Prostate gland (tissue), 2 donors: ENCODE measurements at regions not wholly inside any gene's neighbourhood (a gene's known extent, or its start where the extent isn't known, plus 50 kb on each side); places are given as distances from the start of the nearest gene placed in this dataset.
"Not testable (repeated sequence)": the region's sequence is repeated elsewhere in the genome, so short reads cannot be mapped to it uniquely, and the experiment has no call there.

ENCODE experiments used
- DNase-seq: peaks from one replicate; pipeline ENCODE4 v3.0.0-alpha.2; 2019; ENCODE audit warnings: low spot score
- H3K27ac ChIP-seq, 2 donors: fragments of 200-600 bp; sonication (generic); 2 replicates each; pipeline ENCODE4 v1.5.1; 2017 to 2019
- H3K27me3 ChIP-seq: fragments of 200-600 bp; sonication (generic); replicated peaks from 2 replicates; pipeline ENCODE4 v1.5.1; 2019; ENCODE audit not compliant: insufficient read depth
- H3K36me3 ChIP-seq, 2 donors: fragments of 200-600 bp; sonication (generic); 1 replicate in 1 of 2; 2 replicates in 1 of 2; pipeline versions ENCODE4 v1.5.1 to v1.8.1; 2017 to 2019
- H3K4me1 ChIP-seq: fragments of 200-600 bp; sonication (generic); replicated peaks from 2 replicates; pipeline ENCODE4 v1.5.1; 2019
- H3K4me3 ChIP-seq, 2 donors: fragments of 200-600 bp; sonication (generic); 2 replicates each; pipeline ENCODE4 v1.5.1; 2017 to 2019
- H3K9me3 ChIP-seq: fragments of 200-600 bp; sonication (generic); 2 replicates; pipeline ENCODE4 v1.5.1; 2017
- CTCF ChIP-seq, 4 experiments: fragments of 200-600 bp in 2 of 4; fragments of 450-650 bp in 2 of 4; sonication (generic) in 2 of 4; IDR thresholded peaks; 1 replicate in 3 of 4; 2 replicates in 1 of 4; pipeline ENCODE4 v1.5.1; 2016 to 2019; ENCODE audit warnings: antibody characterized with exemption in 4 of 4, mild to moderate bottlenecking in 2 of 4, moderate library complexity in 2 of 4
- POLR2A ChIP-seq: fragments of 450-650 bp; IDR thresholded peaks from one replicate; pipeline ENCODE4 v1.6.1; 2016; ENCODE audit warnings: antibody characterized with exemption, mild to moderate bottlenecking
- POLR2AphosphoS5 ChIP-seq: sonication (generic); formaldehyde crosslinking; IDR thresholded peaks from one replicate; pipeline ENCODE4 v1.6.1; 2017; ENCODE audit warnings: antibody characterized with exemption
- WGBS: methylation state at CpG from one replicate; pipeline ENCODE4 v1.1.5; 2018; 5-methylcytosine and 5-hydroxymethylcytosine counted together
- intact Hi-C: fragments of 100-400 bp; cut with DNase I; formaldehyde crosslinking; loops from one replicate; pipeline ENCODE4 v1.14.2; 2022

DNA sequence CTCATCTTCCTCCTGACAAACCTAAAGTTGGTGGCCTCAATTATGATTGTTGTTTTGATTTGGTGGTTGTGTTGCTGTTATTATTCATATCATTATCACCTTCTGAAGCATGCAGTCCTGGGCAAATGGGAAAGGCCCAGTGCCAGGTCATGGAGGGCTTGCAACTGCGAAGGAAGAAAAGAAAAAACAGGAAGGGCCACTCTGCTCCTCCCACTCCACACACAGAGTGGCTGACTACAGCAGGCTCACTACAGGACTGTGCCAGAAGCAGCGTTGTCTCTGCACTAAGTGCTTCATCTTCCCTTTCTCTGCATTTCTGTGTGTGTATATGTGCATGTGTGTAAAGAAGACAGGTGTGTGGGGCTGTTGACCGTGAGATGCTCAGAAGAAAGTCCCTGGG, 231.9 kb downstream of the ANKRD30B start:
- DNase-seq = no peak
- Histone ChIP-seq H3K27me3 (no peaks in the 10 kb centered on the region), H3K4me3 (no peak overlapping the region), H3K27ac (no peak overlapping the region), H3K36me3 (no peaks in the 10 kb centered on the region), H3K9me3 (no peaks in the 10 kb centered on the region), H3K4me1 (no peaks in the 10 kb centered on the region)
- TF ChIP-seq CTCF (IDR thresholded peaks at IDR 0.05) = no peak
- TF ChIP-seq POLR2A = no peak
- TF ChIP-seq POLR2AphosphoS5 = no peak
- intact Hi-C loops = no loop called here
- WGBS = 73% methylated on average over 3 of the region's 3 CpGs

GRCh38 chr18:14984531-14984930, 236.6 kb downstream of the ANKRD30B start:
- H3K4me1 ChIP-seq, H3K9me3 ChIP-seq, H3K27me3 ChIP-seq, H3K36me3 ChIP-seq, DNase-seq, H3K4me3 ChIP-seq, H3K27ac ChIP-seq, intact Hi-C loops: not testable (repeated sequence)
- 83% methylated on average over 2 of the region's 2 CpGs for WGBS

DNA sequence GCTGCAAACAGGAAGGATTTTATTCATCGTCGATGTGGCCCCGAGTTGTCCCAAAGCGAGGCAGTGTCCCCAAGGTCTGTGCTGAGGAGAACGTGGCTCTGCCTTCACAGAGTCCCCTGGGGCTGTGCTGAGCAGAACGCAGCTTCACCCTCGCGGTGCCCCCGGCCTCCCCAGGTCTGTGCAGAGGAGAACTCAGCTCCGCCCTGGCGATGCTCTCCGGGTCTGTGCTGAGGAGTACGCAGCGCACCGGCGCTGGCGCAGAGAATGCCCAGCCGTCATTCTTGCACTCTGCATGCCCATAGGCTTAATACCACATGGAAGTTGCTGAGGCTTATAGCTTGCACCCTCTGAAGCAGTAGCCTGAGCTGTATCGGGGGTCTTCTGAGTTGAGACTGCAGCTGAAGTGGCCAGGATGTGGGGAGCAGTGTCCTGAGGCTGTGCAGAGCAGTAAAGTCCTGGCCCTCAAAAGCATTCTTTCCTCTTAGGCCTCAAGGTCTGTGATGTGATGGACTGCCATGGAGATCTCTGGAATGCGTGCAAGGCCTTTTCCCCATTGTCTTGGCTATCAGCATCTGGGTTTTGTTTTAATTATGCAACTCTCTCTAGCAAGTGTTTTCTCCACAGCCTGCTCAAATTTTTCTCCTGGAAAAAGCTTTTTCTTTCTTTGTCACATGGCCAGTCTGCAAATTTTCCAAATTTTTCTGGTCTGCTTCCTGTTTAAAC, 237.5 kb downstream of the ANKRD30B start:
- WGBS = 93% methylated on average over 20 of the region's 20 CpGs
- H3K4me3 ChIP-seq, intact Hi-C loops, H3K27me3 ChIP-seq, H3K27ac ChIP-seq, H3K36me3 ChIP-seq, DNase-seq, H3K9me3 ChIP-seq, H3K4me1 ChIP-seq: not testable (repeated sequence)

DNA sequence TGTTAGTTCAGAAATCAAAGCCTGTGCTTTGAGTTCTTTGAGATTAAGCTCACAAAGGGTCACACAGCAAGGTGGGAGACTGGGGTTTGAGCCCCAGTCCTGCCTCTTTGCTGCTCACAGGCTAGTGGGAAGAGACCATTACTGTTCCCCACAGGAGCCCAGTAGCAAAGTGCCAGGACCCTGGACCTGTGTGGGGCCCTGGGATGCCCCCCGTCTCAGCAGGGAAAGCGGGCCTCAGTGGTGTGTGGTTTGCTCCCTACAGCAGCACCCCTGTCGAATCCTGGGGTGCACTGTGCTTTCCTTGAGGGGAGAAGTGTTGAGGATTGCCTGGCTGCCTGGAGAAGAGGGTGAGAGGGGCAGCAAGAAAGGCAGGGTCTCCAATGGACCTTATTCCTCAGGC, 239.4 kb downstream of the ANKRD30B start:
- H3K27me3 ChIP-seq, H3K4me3 ChIP-seq, intact Hi-C loops, H3K9me3 ChIP-seq, DNase-seq, H3K36me3 ChIP-seq, H3K4me1 ChIP-seq, H3K27ac ChIP-seq: not testable (repeated sequence)
- WGBS = 92% methylated on average over 3 of the region's 3 CpGs

- H3K27me3 ChIP-seq, H3K9me3 ChIP-seq, H3K4me1 ChIP-seq, H3K27ac ChIP-seq, H3K36me3 ChIP-seq, H3K4me3 ChIP-seq, DNase-seq, intact Hi-C loops: not testable (repeated sequence)
- WGBS = 76% methylated on average over 8 of the region's 8 CpGs
These were observed 240.2 kb downstream of the ANKRD30B start for GRCh38 chr18:14987960-14988710.

GRCh38 chr18:14989569-14989968, 241.6 kb downstream of the ANKRD30B start:
- DNase-seq, intact Hi-C loops, H3K36me3 ChIP-seq, H3K27me3 ChIP-seq, H3K4me3 ChIP-seq, H3K4me1 ChIP-seq, H3K9me3 ChIP-seq, H3K27ac ChIP-seq: not testable (repeated sequence)
- WGBS = 53% methylated on average over 3 of the region's 3 CpGs

GRCh38 chr18:14991934-14992445, 244.0 kb downstream of the ANKRD30B start:
- H3K9me3 ChIP-seq, H3K27me3 ChIP-seq, H3K4me3 ChIP-seq, H3K27ac ChIP-seq, intact Hi-C loops, H3K4me1 ChIP-seq, DNase-seq, H3K36me3 ChIP-seq: not testable (repeated sequence)
- 88% methylated on average over 7 of the region's 7 CpGs for WGBS

DNA sequence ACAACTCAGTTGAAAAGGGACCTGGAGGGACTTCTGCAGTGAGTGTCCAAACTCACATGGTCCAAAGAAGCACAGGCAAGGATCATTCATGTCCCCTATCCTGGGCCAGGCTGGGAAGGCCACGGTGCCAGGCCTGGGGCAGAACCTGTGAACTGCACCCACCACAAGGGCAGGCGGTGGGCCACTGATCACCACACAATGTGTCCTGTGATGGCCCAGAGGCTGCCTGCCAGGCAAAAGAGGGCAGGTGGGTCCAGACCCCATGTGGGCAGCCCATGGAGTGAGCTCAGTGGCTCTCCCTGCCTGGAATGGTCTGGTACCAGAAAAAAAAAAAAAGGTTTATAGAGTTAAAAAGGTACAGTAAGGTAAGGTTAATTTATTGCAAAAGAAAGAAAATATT, 244.8 kb downstream of the ANKRD30B start:
- H3K4me3 ChIP-seq, H3K27me3 ChIP-seq, intact Hi-C loops, H3K4me1 ChIP-seq, DNase-seq, H3K36me3 ChIP-seq, H3K9me3 ChIP-seq, H3K27ac ChIP-seq: not testable (repeated sequence)
- 93% methylated on average over 2 of the region's 2 CpGs for WGBS

GRCh38 chr18:14995023-14995422, 247.1 kb downstream of the ANKRD30B start:
- WGBS = 51% methylated on average over 3 of the region's 3 CpGs
- intact Hi-C loops, DNase-seq, H3K27me3 ChIP-seq, H3K4me1 ChIP-seq, H3K27ac ChIP-seq, H3K9me3 ChIP-seq, H3K4me3 ChIP-seq, H3K36me3 ChIP-seq: not testable (repeated sequence)
